ENCODE measurements at regions not wholly inside any gene's neighbourhood (a gene's known extent, or its start where the extent isn't known, plus 50 kb on each side); places are given as distances from the start of the nearest gene placed in this dataset.
"Not testable (repeated sequence)": the region's sequence is repeated elsewhere in the genome, so short reads cannot be mapped to it uniquely, and the experiment has no call there.

DNA sequence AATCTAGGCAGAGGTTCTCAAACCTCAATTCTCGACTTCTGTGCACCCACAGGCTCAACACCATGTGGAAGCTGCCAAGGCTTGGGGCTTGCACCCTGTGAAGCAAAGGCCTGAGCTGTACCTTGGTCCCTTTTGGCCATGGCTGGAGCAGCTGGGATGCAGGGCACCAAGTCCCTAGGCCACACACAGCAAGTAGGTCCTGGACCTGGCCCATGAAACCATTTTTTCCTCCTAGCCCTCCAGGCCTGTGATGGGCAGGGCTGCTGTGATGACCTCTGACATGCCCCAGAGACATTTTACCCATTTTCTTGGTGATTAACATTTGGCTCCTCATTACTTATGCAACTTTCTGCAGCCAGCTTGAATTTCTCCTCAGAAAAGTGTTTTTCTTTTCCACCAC is 146.7 kb downstream of the RASEF start:
- TF ChIP-seq TAF1, POLR2AphosphoS5, POLR2A (IDR thresholded peaks at IDR 0.05; ENCODE audit: low read depth, low read length): not testable (repeated sequence)

All from GM12891 (cell line).